Skin of body (tissue), 1 donor: ENCODE measurements at regions not wholly inside any gene's neighbourhood (a gene's known extent, or its start where the extent isn't known, plus 50 kb on each side); places are given as distances from the start of the nearest gene placed in this dataset.

Experiments used
- DNase-seq: peaks from one replicate; lab custom pipeline; 2025; lab: John Stamatoyannopoulos, UW

DNA sequence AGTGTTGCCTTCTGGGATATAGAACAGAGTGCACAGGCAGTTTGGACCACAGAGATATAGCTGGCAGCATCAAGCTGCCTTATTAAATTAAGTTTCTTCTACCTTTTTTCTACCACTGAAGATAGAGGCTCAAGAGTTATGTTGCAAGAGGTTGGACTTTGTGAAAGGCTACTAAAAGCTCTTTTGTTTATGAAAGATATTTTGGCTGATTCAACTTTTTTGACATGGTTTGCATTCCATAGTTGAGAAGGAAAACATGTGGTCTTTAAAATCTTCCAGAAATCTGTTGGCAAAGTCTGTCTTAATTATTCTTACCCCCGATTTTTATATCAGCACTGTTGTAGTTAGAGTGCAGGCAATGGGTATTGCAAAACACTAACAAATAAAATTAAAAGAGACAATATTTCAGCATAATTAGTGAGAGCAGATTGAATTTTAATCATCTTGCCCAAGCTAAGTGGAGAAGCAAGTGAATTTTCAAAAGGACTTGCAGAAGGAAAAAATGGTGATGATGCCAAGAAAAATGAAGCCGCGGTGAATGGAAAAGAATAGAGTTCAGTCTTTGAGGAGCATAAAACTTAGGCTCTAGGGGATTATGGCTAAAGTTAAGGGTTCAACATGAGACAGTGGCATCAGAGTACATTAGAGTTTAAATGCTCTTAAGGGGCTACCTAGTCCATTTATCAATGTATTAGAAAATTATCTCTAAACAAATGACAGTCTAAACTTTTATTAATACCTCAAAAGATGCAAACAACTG is 450.9 kb upstream of the CNTNAP2 start:
- DNase-seq, result peak; percentile 2

DNA sequence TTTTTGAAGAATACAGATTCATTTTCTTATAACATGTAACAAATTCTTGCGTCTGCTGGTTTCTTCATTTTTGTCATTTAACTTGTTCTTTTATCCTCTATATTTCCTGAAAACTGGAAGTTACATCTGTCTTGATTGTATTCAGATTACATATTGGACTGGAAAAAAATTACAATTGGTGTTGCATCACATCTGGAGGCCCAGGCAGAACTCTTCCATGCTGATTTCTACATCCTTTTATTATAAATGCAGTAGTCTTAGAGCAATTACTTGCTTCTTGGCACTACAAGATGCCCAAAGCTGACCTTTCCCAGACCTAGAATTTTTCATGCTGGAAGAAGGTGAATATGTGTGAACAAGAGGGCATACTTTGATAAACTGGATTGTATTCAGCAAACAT is 460.9 kb upstream of the CNTNAP2 start:
- no peak for DNase-seq

DNA sequence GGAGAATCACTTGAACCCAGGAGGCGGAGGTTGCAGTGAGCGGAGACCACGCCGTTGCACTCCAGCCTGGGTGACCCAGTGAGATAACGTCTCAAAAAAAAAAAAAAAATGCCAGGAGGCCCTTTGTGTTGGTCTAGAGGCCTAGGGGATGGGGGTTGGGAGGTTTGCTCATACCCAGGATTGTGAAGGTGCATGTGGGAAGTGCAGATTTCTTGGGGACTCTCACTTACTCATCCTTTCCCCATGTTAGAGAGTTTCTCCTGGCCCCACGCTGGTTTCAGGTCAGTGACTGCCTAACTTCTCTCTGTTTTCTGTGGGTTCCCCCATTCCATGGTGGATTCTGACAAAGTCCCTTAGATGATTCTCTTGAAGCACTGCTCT is 471.5 kb upstream of the CNTNAP2 start:
- DNase-seq, result no peak

DNA sequence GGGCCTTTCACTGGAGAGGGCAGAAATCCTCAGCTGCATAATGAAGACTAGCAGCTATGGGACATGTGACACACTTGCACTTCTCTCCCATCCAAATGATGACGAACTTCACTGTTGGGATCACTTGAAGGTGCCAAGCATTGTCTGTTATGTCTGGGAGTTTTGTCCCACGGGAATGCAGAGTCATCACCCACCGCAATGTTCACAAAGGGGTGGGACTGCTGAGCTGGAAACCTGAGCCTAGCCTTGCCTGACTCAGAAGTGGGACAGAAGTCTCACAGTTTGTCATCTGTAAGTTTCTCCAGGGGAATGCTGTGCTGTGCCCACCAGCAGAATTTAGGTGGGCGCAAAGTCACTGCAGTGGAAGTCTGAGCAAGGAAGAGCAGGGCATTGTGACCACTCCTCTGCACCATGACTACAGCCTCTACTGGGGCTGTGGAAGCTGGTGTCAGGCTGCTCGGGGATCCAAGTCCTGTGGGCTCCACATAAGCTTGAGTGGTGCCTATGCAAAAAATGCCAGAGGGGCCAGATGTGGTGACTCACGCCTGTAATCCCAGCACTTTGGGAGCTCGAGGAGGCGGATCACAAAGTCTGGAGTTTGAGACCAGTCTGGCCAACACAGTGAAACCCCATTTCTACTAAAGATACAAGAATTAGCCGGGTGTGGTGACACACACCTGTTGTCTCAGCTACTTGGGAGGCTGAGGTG is 472.0 kb upstream of the CNTNAP2 start:
- no peak for DNase-seq

DNA sequence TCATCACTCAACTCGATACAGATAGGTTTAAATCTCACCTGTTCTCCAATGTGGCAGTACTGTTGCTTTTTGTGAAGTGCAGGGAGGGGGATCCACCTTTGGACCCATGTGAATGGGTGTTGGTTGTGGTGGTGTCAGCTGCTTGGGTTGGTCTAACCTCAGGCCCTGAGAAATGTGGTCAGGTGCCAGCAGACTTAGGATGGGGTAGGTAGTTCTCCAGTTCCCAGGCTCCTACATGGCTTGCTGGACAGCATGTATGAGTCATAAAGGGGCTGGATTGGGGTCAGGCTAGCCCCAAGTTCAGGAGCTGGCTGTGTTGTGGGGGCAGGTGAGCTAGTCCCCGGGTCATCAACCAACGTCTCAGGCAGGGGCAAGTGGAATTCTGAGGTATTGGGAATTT is 472.6 kb upstream of the CNTNAP2 start:
- no peak for DNase-seq

DNA sequence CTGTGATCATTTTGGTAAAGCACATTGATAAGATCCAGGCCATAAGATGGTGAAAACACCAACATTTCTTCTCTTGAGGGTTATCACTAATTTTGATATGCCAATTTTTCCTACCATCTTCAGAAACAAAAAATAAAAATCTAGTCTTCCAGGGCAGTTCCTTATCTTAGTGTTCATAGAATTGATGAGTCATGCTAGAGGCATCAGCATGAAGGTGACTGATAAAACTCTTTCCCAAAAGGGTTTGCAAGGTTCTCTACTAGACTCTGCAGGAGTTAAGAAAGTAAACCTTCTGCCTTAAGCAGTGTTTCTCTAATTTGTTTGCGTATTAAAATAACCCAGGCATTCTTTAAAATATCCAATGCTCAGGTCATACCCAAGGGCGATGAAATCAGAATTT is 483.1 kb upstream of the CNTNAP2 start:
- no peak for DNase-seq

DNA sequence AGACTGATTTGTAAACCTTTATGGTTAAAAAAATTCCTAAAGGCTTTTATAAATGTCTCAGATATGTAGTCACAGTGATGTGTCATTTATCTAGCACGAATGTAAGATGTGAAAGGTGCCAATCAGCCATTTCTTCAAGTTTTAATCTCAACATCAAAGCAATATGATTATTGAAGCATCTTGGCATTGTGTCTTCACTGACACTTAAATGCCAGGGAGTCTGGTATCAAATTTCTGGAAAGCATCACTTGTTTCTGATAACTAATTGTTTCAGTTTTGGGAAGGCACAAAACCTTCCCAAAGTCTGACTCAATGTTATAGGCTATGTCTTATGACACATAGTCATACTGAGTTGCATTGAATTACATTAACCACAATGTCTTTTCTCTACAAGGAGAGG is 492.0 kb upstream of the CNTNAP2 start:
- no peak for DNase-seq

DNA sequence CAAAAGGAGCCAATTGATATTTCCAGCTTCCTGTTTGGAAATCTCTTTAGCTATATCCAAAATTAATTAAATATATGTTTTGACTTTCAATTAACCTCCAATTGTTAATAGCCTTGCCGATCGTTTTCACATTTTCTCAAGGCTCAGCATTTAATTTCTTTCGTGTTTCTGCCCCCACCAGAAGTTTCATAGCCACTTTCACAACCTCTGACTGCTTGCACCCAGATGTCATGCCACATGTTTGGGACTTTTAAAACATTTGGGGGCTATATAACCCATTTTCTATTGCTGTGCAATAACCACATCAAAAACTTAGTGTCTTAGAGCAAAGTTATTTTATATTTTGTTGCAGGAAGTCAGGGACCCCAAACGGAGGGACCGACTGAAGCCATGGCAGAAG is 510.6 kb upstream of the CNTNAP2 start:
- no peak for DNase-seq

DNA sequence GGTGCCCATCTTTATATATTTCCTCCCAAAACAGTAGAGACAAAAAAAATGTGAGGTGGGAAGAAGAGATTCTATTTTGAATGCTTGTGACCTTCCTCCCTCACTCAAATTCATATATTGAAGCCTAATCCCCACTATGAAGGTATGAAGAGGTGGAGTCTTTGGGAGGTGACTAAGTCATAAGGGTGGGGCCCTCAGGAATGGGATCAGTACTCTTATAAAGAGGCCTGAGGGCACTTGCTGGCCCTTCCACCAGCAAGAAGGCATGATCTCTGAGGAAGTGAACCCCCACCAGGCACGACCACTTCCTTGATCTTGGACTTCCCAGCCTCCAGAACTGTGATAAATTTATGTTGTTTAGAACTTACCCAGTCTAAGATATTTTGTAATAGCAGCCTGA is 517.2 kb upstream of the CNTNAP2 start:
- DNase-seq, result no peak

DNA sequence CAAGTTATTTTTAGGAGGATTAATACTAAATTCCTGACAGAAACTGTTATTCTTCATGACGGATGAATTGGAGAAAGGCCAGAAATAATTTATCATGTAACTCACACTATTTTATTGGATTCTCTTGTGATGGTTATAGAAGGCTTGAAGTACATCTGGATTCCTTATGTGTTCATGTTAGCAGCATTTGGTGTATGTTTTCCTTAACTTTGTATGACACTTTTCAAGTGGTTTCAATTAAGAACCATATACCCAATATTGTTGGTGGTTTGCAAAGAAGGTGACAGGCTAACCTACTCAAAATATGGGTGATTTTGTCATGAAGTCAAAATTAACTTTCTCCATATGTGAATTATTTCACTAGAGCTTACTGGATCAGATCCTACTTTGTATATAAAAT is 532.2 kb upstream of the CNTNAP2 start:
- peak; percentile 91 for DNase-seq

DNA sequence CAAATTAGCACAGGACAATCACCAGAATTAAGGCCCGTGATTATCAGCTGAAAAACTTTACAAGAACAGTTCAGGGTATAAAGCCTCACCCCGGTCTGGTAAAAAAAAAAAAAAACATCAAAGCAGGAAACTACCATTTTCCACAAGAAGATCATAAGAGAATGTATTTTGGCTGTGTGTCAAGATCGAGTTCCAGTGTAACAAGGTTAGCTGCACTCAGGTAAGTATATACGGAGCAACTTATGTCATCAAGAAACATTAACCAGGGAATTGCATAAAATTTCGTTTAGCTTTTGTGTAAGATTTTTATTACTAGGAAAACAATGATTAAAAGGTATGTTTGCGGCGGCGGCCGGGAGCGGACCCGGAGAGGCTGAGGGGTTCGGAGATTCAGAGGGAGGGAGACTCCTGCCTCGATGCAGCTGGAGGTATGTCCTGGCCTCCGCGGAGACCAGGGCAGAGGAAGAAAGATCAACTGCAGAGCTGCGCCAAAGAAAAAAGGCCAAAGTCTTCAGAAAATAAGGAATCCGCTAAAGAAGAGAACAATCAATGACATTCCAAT is 533.8 kb upstream of the CNTNAP2 start:
- no peak for DNase-seq

DNA sequence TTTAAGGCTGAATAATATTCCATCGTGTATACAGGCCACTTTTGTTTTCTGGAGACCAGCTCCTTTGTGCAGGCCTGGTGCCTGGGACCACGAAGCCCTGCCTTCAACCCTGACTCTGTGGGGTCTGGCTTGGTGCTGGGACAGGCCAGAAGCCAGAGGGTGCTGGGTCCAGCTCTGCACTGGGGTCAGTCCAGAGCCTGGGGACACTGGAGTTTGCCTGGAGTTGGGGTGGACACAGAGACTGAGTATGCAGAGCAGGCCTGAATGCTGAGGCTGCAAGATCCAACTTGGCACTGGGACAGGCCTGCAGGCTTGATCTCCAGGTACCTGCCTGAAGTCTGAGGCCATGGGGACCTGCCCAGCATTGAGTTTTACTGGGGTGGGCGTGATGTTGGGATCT is 558.8 kb upstream of the CNTNAP2 start:
- no peak for DNase-seq

DNA sequence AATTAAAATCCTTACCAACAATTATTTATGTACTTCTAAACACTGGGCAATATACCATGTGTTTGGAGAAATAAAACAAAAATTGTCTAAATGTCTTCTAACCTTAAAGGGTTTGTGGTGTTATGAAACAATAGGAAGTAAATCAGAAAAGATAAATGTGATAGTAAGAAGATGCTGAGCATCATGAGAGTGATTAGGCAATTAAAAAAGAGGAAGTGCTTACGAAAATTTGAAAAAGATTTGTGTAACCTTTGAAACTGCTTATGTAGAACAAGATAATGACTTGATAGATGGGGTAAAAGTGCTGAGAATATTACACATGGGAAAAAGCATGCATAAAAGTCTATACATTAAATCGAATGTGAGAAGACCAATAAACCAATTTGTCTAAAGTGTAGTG is 573.4 kb upstream of the CNTNAP2 start:
- DNase-seq, result no peak

DNA sequence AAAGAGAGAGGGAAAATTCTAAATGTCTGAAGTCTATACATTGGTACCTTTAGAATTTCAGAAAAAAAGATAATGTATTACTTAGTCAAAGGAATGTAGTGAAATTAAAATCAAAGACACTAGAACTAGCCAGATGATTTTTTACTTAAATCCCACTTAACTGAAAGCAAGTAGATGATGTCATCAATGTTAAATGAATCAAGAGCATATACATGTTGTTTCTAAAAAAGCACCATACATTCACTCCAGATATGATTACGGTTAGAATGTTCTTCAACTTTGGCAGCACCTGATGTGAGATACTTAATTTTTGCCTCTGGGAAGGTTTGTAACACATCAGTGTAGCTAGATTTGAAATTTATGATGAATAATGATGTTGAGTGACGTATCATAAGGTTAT is 576.7 kb upstream of the CNTNAP2 start:
- no peak for DNase-seq

DNA sequence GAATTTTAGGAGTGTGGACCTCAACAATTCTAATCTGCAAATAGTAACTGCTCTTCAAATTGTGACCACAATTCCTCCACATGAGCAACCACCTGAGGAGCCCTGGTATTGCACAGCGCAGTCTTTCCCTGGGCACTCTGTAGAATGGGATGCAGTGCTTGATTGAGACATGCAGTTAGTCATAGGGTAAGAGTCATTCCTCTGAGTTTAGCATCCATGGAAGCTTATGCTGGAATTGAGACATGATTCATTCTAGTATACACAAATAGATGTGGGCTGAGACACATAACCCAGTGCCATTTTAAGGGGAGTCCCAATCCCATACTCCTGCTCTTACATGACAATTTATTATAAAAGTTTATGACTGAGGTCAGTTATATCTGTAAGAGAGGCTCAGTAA is 582.3 kb upstream of the CNTNAP2 start:
- DNase-seq, result no peak

DNA sequence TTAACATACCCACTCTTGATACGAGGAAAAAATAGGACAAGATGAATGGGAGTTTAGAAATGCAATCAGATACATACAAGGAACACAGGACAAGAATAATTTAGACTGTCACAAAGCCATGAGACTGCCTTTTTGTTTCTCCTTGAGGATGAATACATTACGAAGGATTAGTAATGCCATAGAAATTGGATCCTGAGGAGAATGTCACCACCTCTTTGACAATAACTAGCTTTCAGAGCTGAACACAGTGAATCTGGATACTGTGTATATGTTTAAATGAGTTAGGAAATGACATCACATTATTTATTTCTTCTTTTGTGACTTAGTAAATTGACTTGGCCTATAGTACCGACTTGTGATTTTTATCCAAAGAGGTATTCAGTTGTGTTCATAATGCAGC is 596.3 kb upstream of the CNTNAP2 start:
- no peak for DNase-seq

DNA sequence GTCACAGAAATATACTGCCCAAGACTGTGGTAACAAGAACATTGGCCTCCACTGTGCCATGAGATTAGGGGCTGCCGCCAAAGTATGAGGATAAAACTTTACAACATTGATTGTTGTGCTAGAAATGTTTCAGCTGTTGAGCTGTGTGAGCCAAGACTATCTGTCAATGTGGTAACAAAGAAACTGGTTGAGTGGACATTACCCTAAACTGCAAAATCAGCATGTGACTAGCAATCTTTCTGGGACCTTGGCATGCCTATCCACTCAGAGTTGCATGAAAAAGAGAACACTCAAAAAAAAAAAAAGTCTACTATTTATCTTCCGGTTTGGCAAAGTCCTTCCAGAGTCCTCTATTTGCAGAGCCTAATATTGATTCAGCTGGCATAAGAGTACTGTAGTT is 605.6 kb upstream of the CNTNAP2 start:
- DNase-seq, result no peak

DNA sequence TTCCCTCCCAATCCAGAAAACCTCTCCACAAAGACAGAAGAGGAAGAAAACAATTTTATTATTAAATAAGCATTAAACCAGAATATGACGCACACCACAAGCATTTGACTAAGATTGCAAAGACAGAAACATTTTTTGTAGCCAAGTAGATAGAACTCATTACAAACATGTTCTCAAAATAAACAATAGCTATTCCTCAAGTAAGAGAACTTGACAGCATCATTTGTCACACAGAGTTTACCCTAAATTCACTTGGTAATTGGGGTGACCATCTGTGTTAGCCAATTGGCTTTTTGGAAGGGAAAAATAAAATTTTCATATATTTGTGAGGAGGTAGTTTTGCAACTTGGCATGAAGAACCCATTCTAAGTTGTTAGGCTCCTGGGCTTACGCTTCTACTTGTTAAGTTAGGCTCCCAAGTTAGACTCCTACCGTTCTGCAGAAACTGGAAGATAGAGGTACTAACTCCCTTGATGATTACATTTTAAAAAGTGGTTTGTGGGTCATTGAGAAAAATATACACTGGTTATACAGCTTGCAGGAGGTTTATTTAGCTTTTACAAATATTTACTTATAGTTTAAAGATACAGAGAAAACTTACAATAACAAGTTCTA is 618.6 kb upstream of the CNTNAP2 start:
- DNase-seq, result no peak

DNA sequence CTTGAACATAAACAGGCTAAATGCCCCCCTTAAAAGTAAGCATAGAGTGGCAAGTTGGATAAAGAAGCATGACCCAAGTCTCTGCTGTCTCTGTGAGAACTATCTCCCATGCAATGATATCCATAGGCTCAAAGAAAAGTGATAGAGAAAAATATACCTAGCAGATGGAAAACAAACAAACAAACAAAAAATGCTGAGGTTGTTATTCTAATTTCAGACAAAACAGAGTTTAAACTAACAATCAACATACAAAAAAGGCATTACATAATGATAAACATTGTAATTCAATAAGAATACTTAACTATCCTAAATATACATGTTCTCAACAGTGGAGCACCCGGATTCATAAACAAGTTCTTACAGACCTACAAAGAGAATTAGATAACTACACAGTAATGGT is 626.2 kb upstream of the CNTNAP2 start:
- no peak for DNase-seq

DNA sequence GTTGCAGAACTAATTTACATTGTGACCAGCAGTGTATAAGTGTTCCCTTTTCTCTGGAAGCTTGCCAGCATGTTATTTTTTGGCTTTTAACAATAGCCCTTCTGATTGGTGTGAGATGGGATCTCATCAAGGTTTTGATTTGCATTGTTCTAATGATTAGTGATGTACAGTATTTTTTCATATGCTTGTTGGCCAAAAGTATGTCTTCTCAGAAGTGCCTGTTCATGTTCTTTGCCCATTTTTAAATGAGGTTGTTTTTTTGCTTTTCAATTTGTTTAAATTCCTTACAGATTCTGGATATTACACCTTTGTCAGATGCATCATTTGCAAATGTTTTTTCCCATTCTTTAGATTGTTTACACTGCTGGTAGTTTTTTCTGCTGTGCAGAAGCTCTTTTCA is 627.0 kb upstream of the CNTNAP2 start:
- no peak for DNase-seq

DNA sequence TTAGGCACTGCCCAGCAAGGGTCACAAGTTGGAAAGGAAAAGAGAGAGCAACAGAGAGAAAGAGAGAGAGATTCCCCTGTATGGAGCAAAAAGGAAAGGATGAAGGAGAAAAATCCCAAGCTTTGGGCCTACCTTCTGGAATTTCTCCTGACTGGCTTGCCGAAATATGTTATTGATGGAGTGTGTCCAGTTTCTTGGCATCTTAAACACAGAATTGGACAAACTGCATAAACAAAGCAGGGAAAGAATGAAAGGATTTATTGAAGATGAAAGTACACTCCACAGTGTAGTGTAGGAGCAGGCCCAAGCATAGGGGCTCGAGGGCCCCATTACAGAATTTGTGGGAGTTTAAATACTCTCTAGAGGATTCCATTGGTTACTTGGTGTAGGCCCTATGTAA is 627.8 kb upstream of the CNTNAP2 start:
- DNase-seq, result no peak

DNA sequence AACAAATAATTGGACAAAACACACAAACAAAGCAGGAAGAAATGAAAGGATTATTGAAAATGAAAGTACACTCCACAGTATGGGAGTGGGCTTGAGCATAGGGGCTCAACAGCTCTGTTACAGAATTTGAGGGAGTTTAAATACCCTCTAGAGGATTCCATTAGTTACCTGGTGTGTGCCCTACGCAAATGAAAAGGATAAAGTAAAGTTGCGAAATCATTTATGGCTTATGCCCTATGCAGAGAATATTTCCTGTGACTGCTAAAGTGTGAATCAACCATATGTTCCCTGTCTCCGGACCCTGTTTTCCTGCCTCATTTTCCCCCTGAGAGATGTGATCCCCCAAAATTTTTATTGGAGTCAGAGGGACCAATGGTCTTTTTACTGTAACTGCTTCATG is 634.6 kb upstream of the CNTNAP2 start:
- no peak for DNase-seq

DNA sequence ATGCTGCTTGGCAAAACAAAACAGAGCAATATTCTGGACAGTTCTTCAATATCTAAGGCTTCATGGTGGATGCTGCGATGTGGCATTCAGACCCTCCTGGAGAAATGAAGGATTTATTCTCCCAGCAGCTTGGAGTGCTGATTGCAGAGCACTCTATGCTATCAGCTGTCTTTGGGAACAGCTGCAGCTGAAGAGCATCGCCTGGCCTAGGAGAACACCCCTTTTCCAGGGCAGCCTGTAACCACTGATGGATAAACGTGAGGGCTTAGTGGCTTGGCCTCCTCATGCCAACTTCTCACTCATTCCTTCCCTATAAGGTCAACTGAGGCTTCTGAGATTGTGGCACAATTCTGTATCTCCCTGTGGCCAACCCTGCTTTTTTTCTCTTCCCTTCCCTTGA is 638.1 kb upstream of the CNTNAP2 start:
- no peak for DNase-seq
